Gastrocnemius medialis (tissue), 4 donors: ENCODE measurements at regions not wholly inside any gene's neighbourhood (a gene's known extent, or its start where the extent isn't known, plus 50 kb on each side); places are given as distances from the start of the nearest gene placed in this dataset.

Source experiments
- CTCF ChIP-seq, 5 experiments: fragments of 450-650 bp in 3 of 5; fragments of 200-600 bp in 2 of 5; sonication (generic) in 2 of 5; IDR thresholded peaks in 4 of 5; conservative IDR thresholded peaks in 1 of 5; 1 replicate in 4 of 5; 2 replicates in 1 of 5; pipeline ENCODE4 v1.5.1; 2016 to 2019; ENCODE audit warnings: antibody characterized with exemption in 5 of 5, mild to moderate bottlenecking in 3 of 5, moderate library complexity in 3 of 5
- POLR2A ChIP-seq, 2 donors: fragments of 450-650 bp; IDR thresholded peaks; one replicate each; pipeline ENCODE4 v1.6.1; 2017; ENCODE audit warnings: antibody characterized with exemption in 2 of 2, mild to moderate bottlenecking in 2 of 2, moderate library complexity in 2 of 2

- TF ChIP-seq CTCF (IDR thresholded peaks at IDR 0.05 in 4 of 5, conservative IDR thresholded peaks at IDR 0.05 in 1 of 5) (no peak), POLR2A (IDR thresholded peaks at IDR 0.05) (no peak)
Measured at GRCh38 chr5:28286566-28286965, 1248.2 kb upstream of the CDH9 start.
